GM23338 (cell line): ENCODE measurements at regions not wholly inside any gene's neighbourhood (a gene's known extent, or its start where the extent isn't known, plus 50 kb on each side); places are given as distances from the start of the nearest gene placed in this dataset.

Experiments used
- ATAC-seq: fragments of 200-7000 bp; cut with Tn5 transposase; 3 replicates; pipeline ENCODE4 v1.9.1; 2020
- DNase-seq: peaks from one replicate; pipeline ENCODE4 v3.0.0-alpha.2; 2015; ENCODE audit warnings: low spot score
- H2AFZ ChIP-seq: fragments of 200-600 bp; sonication (generic); 2 replicates; pipeline ENCODE4 v1.8.0; 2016; ENCODE audit warnings: antibody characterized with exemption, mild to moderate bottlenecking, moderate library complexity
- H3F3A ChIP-seq: fragments of 200-600 bp; sonication (generic); replicated peaks from 2 replicates; pipeline ENCODE4 v1.8.0; 2017; ENCODE audit warnings: antibody characterized with exemption, mixed run types, low read depth
- H3K27ac ChIP-seq: fragments of 200-600 bp; sonication (generic); 2 replicates; pipeline ENCODE4 v1.6.1; 2016; ENCODE audit warnings: low read depth
- H3K27me3 ChIP-seq: fragments of 200-600 bp; sonication (generic); 2 replicates; pipeline ENCODE4 v1.8.0; 2016; ENCODE audit warnings: mild to moderate bottlenecking, mixed run types, moderate library complexity; ENCODE audit not compliant: insufficient read depth
- H3K36me3 ChIP-seq: fragments of 200-600 bp; sonication (generic); 2 replicates; pipeline ENCODE4 v1.8.0; 2016; ENCODE audit warnings: mild to moderate bottlenecking; ENCODE audit not compliant: insufficient read depth
- H3K4me1 ChIP-seq: fragments of 200-600 bp; sonication (generic); 2 replicates; pipeline ENCODE4 v1.8.0; 2016; ENCODE audit warnings: mild to moderate bottlenecking, moderate library complexity; ENCODE audit not compliant: insufficient read depth
- H3K4me2 ChIP-seq: fragments of 200-600 bp; sonication (generic); 2 replicates; pipeline ENCODE4 v1.7.1; 2017; ENCODE audit warnings: mixed run types
- H3K4me3 ChIP-seq: fragments of 200-600 bp; sonication (generic); 2 replicates; pipeline ENCODE4 v1.6.1; 2016; ENCODE audit warnings: mixed run types
- H3K79me2 ChIP-seq: fragments of 200-600 bp; sonication (generic); replicated peaks from 2 replicates; pipeline ENCODE4 v1.8.0; 2017; ENCODE audit warnings: mild to moderate bottlenecking; ENCODE audit not compliant: insufficient read depth
- H3K9me2 ChIP-seq: fragments of 200-600 bp; sonication (generic); 2 replicates; pipeline ENCODE4 v1.8.0; 2017; ENCODE audit not compliant: insufficient read depth
- H4K20me1 ChIP-seq: fragments of 200-600 bp; sonication (generic); replicated peaks from 2 replicates; pipeline ENCODE4 v1.8.0; 2017; ENCODE audit warnings: mild to moderate bottlenecking; ENCODE audit not compliant: insufficient read depth
- H3K27ac Mint-ChIP-seq: 2 replicates; pipeline ENCODE4 v1.8.0; 2020; ENCODE audit warnings: inconsistent platforms, mild to moderate bottlenecking, moderate library complexity, mixed read lengths
- H3K27me3 Mint-ChIP-seq: 3 replicates; pipeline ENCODE4 v1.8.0; 2022; ENCODE audit warnings: low read depth, mild to moderate bottlenecking, moderate library complexity, mixed read lengths, inconsistent platforms; ENCODE audit not compliant: insufficient read depth, poor library complexity
- H3K36me3 Mint-ChIP-seq: 3 replicates; pipeline ENCODE4 v1.8.0; 2021; ENCODE audit warnings: low read depth, mild to moderate bottlenecking, inconsistent platforms, moderate library complexity, mixed read lengths
- H3K4me1 Mint-ChIP-seq: 3 replicates; pipeline ENCODE4 v1.8.0; 2020; ENCODE audit warnings: mild to moderate bottlenecking, inconsistent platforms, mixed read lengths
- H3K4me3 Mint-ChIP-seq: 3 replicates; pipeline ENCODE4 v1.8.0; 2021; ENCODE audit warnings: moderate library complexity, mild to moderate bottlenecking, inconsistent platforms, mixed read lengths
- H3K9me3 Mint-ChIP-seq: 3 replicates; pipeline ENCODE4 v1.8.0; 2020; ENCODE audit warnings: moderate library complexity, mild to moderate bottlenecking, inconsistent platforms, mixed read lengths
- CREB1 ChIP-seq: fragments of 250-450 bp; sonication (Bioruptor Pico); IDR thresholded peaks from 2 replicates; pipeline ENCODE4 v1.5.0; 2020; ENCODE audit warnings: low read depth, mild to moderate bottlenecking, moderate library complexity
- CTCF ChIP-seq, 2 experiments: fragments of 200-600 bp in 1 of 2; sonication (generic) in 1 of 2; conservative IDR thresholded peaks; 2 replicates each; pipeline versions ENCODE4 v1.5.1 to v1.6.1; 2016 to 2017; ENCODE audit warnings: antibody characterized with exemption in 2 of 2, low read depth in 2 of 2, mild to moderate bottlenecking in 2 of 2, moderate library complexity in 1 of 2
- ETS1 ChIP-seq: IDR thresholded peaks from 2 replicates; pipeline ENCODE4 v1.6.1; 2016; ENCODE audit warnings: antibody characterized with exemption
- EZH2 ChIP-seq: fragments of 200-600 bp; sonication (generic); IDR thresholded peaks from one replicate; pipeline ENCODE4 v1.8.0; 2017; ENCODE audit warnings: antibody characterized with exemption, mild to moderate bottlenecking, low read depth; ENCODE audit not compliant: unreplicated experiment
- EZH2phosphoT487 ChIP-seq: fragments of 200-600 bp; sonication (generic); IDR thresholded peaks from one replicate; pipeline ENCODE4 v1.8.1; 2018; ENCODE audit warnings: antibody characterized with exemption; ENCODE audit not compliant: unreplicated experiment
- JUNB ChIP-seq: IDR thresholded peaks from one replicate; pipeline ENCODE4 v1.6.1; 2016; ENCODE audit warnings: antibody characterized with exemption; ENCODE audit not compliant: unreplicated experiment
- NANOG ChIP-seq: IDR thresholded peaks from 2 replicates; pipeline ENCODE4 v1.6.1; 2016; ENCODE audit warnings: antibody characterized with exemption, borderline replicate concordance
- POLR2AphosphoS5 ChIP-seq: IDR thresholded peaks from 2 replicates; pipeline ENCODE4 v1.6.1; 2016; ENCODE audit warnings: antibody characterized with exemption, low read depth
- REST ChIP-seq: IDR thresholded peaks from one replicate; pipeline ENCODE4 v1.6.1; 2018; ENCODE audit warnings: antibody characterized with exemption; ENCODE audit not compliant: unreplicated experiment
- STAT1 ChIP-seq: IDR thresholded peaks from one replicate; pipeline ENCODE4 v1.6.1; 2016; ENCODE audit warnings: antibody characterized with exemption; ENCODE audit not compliant: unreplicated experiment
- ZNF114 ChIP-seq: fragments of 250-450 bp; sonication (Bioruptor Pico); IDR thresholded peaks from 2 replicates; pipeline ENCODE4 v1.5.0; 2020; ENCODE audit warnings: mild to moderate bottlenecking, moderate library complexity
- ZNF331 ChIP-seq: fragments of 250-450 bp; sonication (Bioruptor Pico); IDR thresholded peaks from 2 replicates; pipeline ENCODE4 v1.5.0; 2020; ENCODE audit warnings: low read depth, mild to moderate bottlenecking, moderate library complexity
- ZNF462 ChIP-seq: fragments of 250-450 bp; sonication (Bioruptor Pico); IDR thresholded peaks from 2 replicates; pipeline ENCODE4 v1.5.0; 2020; ENCODE audit warnings: mild to moderate bottlenecking, moderate library complexity

GRCh38 chr10:3955493-3955892 lies 170.5 kb upstream of the KLF6 start:
- Mint-ChIP-seq H3K9me3 (no peaks in the 10 kb centered on the region), H3K27ac (no peak overlapping the region; the same call in none of the 2 replicates), H3K36me3 (no peaks in the 10 kb centered on the region), H3K4me3 (no peak overlapping the region), H3K27me3 (peaks cover 11% of the 10 kb centered on the region), H3K4me1 (peaks cover 29% of the 10 kb centered on the region)
- no peaks in the 10 kb centered on the region for H3F3A ChIP-seq
- no peaks in the 10 kb centered on the region for H3K27me3 ChIP-seq
- TF ChIP-seq ETS1 (no peak), ZNF331 (CRISPR knock-in tag) (no peak), ZNF462 (CRISPR knock-in tag) (no peak), CREB1 (CRISPR knock-in tag) (no peak), REST (no peak), POLR2AphosphoS5 (no peak), EZH2 (no peak), CTCF (conservative IDR thresholded peaks at IDR 0.05; ENCODE audit: low read depth in 2 of 2) (no peak), JUNB (no peak), EZH2phosphoT487 (no peak), ZNF114 (CRISPR knock-in tag) (no peak), NANOG (no peak), STAT1 (no peak)
- H4K20me1 ChIP-seq, result no peaks in the 10 kb centered on the region
- no peaks in the 10 kb centered on the region for H3K79me2 ChIP-seq
- peak overlapping the region; percentile 48; the same call in 1 of the 2 replicates for H3K4me2 ChIP-seq
- peaks cover 6% of the 10 kb centered on the region; the same call in 1 of the 2 replicates for H3K4me1 ChIP-seq
- H3K36me3 ChIP-seq, result no peaks in the 10 kb centered on the region
- DNase-seq (peak; percentile 45), ATAC-seq (peak; percentile 83)
- H3K9me2 ChIP-seq, result no peaks in the 10 kb centered on the region
- H3K4me3 ChIP-seq, result no peak overlapping the region
- peak overlapping the region; percentile 74; the same call in 1 of the 2 replicates for H3K27ac ChIP-seq
- peak overlapping the region; percentile 88 for H2AFZ ChIP-seq
